WTC11 (cell line): ENCODE measurements at regions not wholly inside any gene's neighbourhood (a gene's known extent, or its start where the extent isn't known, plus 50 kb on each side); places are given as distances from the start of the nearest gene placed in this dataset.

Experiments used
- ATAC-seq: fragments of 200-7000 bp; cut with Tn5 transposase; 2 replicates; pipeline ENCODE4 v1.10.0; 2021; ENCODE audit warnings: mild to moderate bottlenecking, moderate library complexity
- CTCF ChIA-PET: fragments of 300-600 bp; sonication (Branson Sonifier 250); formaldehyde crosslinking; loops from one replicate; lab custom pipeline; 2021; ENCODE audit warnings: antibody characterized with exemption; lab: Charles Lee
- POLR2A ChIA-PET: fragments of 350-600 bp; sonication (Branson Sonifier 250); formaldehyde crosslinking; loops from one replicate; lab custom pipeline; 2021; ENCODE audit warnings: antibody characterized with exemption; lab: Charles Lee
- DNase-seq: peaks from one replicate; pipeline ENCODE4 v3.0.0; 2021; ENCODE audit warnings: low spot score
- H3K27ac Mint-ChIP-seq: 2 replicates; pipeline ENCODE4 v1.8.0; 2021; ENCODE audit warnings: mixed read lengths
- H3K27me3 Mint-ChIP-seq: 2 replicates; pipeline ENCODE4 v1.8.0; 2021; ENCODE audit warnings: low read depth, mild to moderate bottlenecking, moderate library complexity, mixed read lengths
- H3K36me3 Mint-ChIP-seq: 2 replicates; pipeline ENCODE4 v1.8.0; 2021; ENCODE audit warnings: mixed read lengths
- H3K4me1 Mint-ChIP-seq: 2 replicates; pipeline ENCODE4 v1.8.0; 2022; ENCODE audit warnings: mixed read lengths
- H3K4me3 Mint-ChIP-seq: 2 replicates; pipeline ENCODE4 v1.8.0; 2021; ENCODE audit warnings: mild to moderate bottlenecking, moderate library complexity, mixed read lengths
- H3K9me3 Mint-ChIP-seq: 2 replicates; pipeline ENCODE4 v1.8.0; 2021; ENCODE audit warnings: mixed read lengths
- ELF4 ChIP-seq: sonication (generic); formaldehyde crosslinking; IDR thresholded peaks from 2 replicates; pipeline ENCODE4 v1.8.1; 2022; ENCODE audit warnings: low read depth, mild to moderate bottlenecking, moderate library complexity, missing genetic modification reagents
- ESRRA ChIP-seq: sonication (generic); formaldehyde crosslinking; IDR thresholded peaks from 2 replicates; pipeline ENCODE4 v1.8.1; 2022; ENCODE audit warnings: mild to moderate bottlenecking, missing genetic modification reagents, borderline replicate concordance
- ETV6 ChIP-seq: sonication (generic); formaldehyde crosslinking; IDR thresholded peaks from 2 replicates; pipeline ENCODE4 v1.8.1; 2022; ENCODE audit warnings: mild to moderate bottlenecking, missing genetic modification reagents
- FOXJ3 ChIP-seq: sonication (generic); formaldehyde crosslinking; IDR thresholded peaks from 2 replicates; pipeline ENCODE4 v1.9.0; 2021; ENCODE audit warnings: missing genetic modification reagents, mild to moderate bottlenecking, borderline replicate concordance
- JAZF1 ChIP-seq: fragments of 250-450 bp; sonication (Bioruptor Pico); IDR thresholded peaks from 2 replicates; pipeline ENCODE4 v1.9.0; 2021; ENCODE audit warnings: moderate library complexity, mild to moderate bottlenecking, inconsistent platforms
- NFATC4 ChIP-seq: fragments of 250-450 bp; sonication (Bioruptor Pico); IDR thresholded peaks from 2 replicates; pipeline ENCODE4 v1.9.0; 2021; ENCODE audit warnings: mild to moderate bottlenecking
- NR1H2 ChIP-seq: sonication (generic); formaldehyde crosslinking; IDR thresholded peaks from 2 replicates; pipeline ENCODE4 v1.9.0; 2021; ENCODE audit warnings: mild to moderate bottlenecking, moderate library complexity, missing genetic modification reagents
- PRRX2 ChIP-seq: fragments of 250-450 bp; sonication (Bioruptor Pico); IDR thresholded peaks from 2 replicates; pipeline ENCODE4 v1.8.0; 2021; ENCODE audit warnings: mild to moderate bottlenecking
- RORB ChIP-seq: fragments of 250-450 bp; sonication (Bioruptor Pico); IDR thresholded peaks from 2 replicates; pipeline ENCODE4 v1.9.0; 2021; ENCODE audit warnings: mild to moderate bottlenecking
- TEAD4 ChIP-seq: sonication (generic); formaldehyde crosslinking; IDR thresholded peaks from 2 replicates; pipeline ENCODE4 v1.8.0; 2022; ENCODE audit warnings: mild to moderate bottlenecking, missing genetic modification reagents
- ZNF121 ChIP-seq: sonication (generic); formaldehyde crosslinking; IDR thresholded peaks from 2 replicates; pipeline ENCODE4 v1.8.0; 2023; ENCODE audit warnings: missing genetic modification reagents
- ZNF396 ChIP-seq: fragments of 250-450 bp; sonication (Bioruptor Pico); IDR thresholded peaks from 2 replicates; pipeline ENCODE4 v1.8.0; 2021; ENCODE audit warnings: mild to moderate bottlenecking, moderate library complexity, borderline replicate concordance
- TF ChIP-seq, protein P1 (sequence below): sonication (generic); formaldehyde crosslinking; IDR thresholded peaks from 2 replicates; pipeline ENCODE4 v1.8.1; 2023; ENCODE audit warnings: mild to moderate bottlenecking, missing genetic modification reagents, moderate library complexity
- TF ChIP-seq, protein P2 (sequence below): sonication (generic); formaldehyde crosslinking; conservative IDR thresholded peaks from 2 replicates; pipeline ENCODE4 v1.8.1; 2022; ENCODE audit warnings: mild to moderate bottlenecking, missing genetic modification reagents
- TF ChIP-seq, protein P3 (sequence below): sonication (generic); formaldehyde crosslinking; conservative IDR thresholded peaks from 2 replicates; pipeline ENCODE4 v1.8.1; 2023; ENCODE audit warnings: mild to moderate bottlenecking, low read depth, missing genetic modification reagents, moderate library complexity
- TF ChIP-seq, protein P4 (sequence below): sonication (generic); formaldehyde crosslinking; IDR thresholded peaks from 2 replicates; pipeline ENCODE4 v1.8.1; 2022; ENCODE audit warnings: mild to moderate bottlenecking, missing genetic modification reagents, moderate library complexity, borderline replicate concordance
- TF ChIP-seq, protein P5 (sequence below): sonication (generic); formaldehyde crosslinking; IDR thresholded peaks from 2 replicates; pipeline ENCODE4 v1.8.0; 2023; ENCODE audit warnings: missing genetic modification reagents, mild to moderate bottlenecking, borderline replicate concordance
- TF ChIP-seq, protein P6 (sequence below): sonication (generic); formaldehyde crosslinking; IDR thresholded peaks from 2 replicates; pipeline ENCODE4 v1.8.1; 2022; ENCODE audit warnings: missing genetic modification reagents, borderline replicate concordance
- TF ChIP-seq, protein P7 (sequence below): fragments of 250-450 bp; sonication (Bioruptor Pico); IDR thresholded peaks from 2 replicates; pipeline ENCODE4 v1.9.0; 2021; ENCODE audit warnings: mild to moderate bottlenecking, borderline replicate concordance
- TF ChIP-seq, protein P8 (sequence below): sonication (generic); formaldehyde crosslinking; IDR thresholded peaks from 2 replicates; pipeline ENCODE4 v1.8.0; 2023; ENCODE audit warnings: missing genetic modification reagents

DNA sequence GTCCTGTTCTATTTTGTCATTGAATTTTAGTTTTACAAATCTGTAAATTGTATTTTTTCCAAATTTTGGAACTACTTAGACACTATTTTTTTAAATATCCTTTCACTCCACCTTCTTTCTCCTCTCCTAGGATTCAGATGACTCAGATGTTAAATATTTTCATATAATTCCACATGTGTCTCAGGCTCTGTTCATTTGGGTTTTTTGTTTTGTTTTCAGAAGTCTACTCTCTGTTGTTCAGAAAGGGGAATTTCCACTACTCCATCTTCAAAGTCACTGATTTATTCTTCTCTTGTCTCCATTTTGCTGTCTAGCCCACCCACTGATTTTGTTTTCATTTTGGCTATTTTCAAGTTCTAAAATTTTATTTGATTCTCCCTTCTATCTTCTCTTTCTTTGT is 264.0 kb upstream of the SLIT2 start:
- no peak for TF ChIP-seq NR1H2
- no peak for TF ChIP-seq ETV6 (CRISPR knock-in tag)
- TF ChIP-seq, protein P1, sequence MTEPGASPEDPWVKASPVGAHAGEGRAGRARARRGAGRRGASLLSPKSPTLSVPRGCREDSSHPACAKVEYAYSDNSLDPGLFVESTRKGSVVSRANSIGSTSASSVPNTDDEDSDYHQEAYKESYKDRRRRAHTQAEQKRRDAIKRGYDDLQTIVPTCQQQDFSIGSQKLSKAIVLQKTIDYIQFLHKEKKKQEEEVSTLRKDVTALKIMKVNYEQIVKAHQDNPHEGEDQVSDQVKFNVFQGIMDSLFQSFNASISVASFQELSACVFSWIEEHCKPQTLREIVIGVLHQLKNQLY (CRISPR knock-in tag) = no peak
- TF ChIP-seq, protein P2, sequence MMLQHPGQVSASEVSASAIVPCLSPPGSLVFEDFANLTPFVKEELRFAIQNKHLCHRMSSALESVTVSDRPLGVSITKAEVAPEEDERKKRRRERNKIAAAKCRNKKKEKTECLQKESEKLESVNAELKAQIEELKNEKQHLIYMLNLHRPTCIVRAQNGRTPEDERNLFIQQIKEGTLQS (CRISPR knock-in tag) = no peak
- TF ChIP-seq ZNF396 (CRISPR knock-in tag) = no peak
- TF ChIP-seq, protein P3, sequence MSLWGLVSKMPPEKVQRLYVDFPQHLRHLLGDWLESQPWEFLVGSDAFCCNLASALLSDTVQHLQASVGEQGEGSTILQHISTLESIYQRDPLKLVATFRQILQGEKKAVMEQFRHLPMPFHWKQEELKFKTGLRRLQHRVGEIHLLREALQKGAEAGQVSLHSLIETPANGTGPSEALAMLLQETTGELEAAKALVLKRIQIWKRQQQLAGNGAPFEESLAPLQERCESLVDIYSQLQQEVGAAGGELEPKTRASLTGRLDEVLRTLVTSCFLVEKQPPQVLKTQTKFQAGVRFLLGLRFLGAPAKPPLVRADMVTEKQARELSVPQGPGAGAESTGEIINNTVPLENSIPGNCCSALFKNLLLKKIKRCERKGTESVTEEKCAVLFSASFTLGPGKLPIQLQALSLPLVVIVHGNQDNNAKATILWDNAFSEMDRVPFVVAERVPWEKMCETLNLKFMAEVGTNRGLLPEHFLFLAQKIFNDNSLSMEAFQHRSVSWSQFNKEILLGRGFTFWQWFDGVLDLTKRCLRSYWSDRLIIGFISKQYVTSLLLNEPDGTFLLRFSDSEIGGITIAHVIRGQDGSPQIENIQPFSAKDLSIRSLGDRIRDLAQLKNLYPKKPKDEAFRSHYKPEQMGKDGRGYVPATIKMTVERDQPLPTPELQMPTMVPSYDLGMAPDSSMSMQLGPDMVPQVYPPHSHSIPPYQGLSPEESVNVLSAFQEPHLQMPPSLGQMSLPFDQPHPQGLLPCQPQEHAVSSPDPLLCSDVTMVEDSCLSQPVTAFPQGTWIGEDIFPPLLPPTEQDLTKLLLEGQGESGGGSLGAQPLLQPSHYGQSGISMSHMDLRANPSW = no peak
- TF ChIP-seq JAZF1 (CRISPR knock-in tag) = no peak
- no peak for TF ChIP-seq ESRRA (CRISPR knock-in tag)
- TF ChIP-seq, protein P4, sequence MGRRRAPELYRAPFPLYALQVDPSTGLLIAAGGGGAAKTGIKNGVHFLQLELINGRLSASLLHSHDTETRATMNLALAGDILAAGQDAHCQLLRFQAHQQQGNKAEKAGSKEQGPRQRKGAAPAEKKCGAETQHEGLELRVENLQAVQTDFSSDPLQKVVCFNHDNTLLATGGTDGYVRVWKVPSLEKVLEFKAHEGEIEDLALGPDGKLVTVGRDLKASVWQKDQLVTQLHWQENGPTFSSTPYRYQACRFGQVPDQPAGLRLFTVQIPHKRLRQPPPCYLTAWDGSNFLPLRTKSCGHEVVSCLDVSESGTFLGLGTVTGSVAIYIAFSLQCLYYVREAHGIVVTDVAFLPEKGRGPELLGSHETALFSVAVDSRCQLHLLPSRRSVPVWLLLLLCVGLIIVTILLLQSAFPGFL (CRISPR knock-in tag) = no peak
- no peak for TF ChIP-seq NFATC4
- TF ChIP-seq TEAD4 (CRISPR knock-in tag) = no peak
- no peak for TF ChIP-seq PRRX2 (CRISPR knock-in tag)
- TF ChIP-seq ZNF121 (CRISPR knock-in tag) = no peak
- no peak for TF ChIP-seq RORB (CRISPR knock-in tag)
- no peak for TF ChIP-seq FOXJ3
- TF ChIP-seq, protein P5, sequence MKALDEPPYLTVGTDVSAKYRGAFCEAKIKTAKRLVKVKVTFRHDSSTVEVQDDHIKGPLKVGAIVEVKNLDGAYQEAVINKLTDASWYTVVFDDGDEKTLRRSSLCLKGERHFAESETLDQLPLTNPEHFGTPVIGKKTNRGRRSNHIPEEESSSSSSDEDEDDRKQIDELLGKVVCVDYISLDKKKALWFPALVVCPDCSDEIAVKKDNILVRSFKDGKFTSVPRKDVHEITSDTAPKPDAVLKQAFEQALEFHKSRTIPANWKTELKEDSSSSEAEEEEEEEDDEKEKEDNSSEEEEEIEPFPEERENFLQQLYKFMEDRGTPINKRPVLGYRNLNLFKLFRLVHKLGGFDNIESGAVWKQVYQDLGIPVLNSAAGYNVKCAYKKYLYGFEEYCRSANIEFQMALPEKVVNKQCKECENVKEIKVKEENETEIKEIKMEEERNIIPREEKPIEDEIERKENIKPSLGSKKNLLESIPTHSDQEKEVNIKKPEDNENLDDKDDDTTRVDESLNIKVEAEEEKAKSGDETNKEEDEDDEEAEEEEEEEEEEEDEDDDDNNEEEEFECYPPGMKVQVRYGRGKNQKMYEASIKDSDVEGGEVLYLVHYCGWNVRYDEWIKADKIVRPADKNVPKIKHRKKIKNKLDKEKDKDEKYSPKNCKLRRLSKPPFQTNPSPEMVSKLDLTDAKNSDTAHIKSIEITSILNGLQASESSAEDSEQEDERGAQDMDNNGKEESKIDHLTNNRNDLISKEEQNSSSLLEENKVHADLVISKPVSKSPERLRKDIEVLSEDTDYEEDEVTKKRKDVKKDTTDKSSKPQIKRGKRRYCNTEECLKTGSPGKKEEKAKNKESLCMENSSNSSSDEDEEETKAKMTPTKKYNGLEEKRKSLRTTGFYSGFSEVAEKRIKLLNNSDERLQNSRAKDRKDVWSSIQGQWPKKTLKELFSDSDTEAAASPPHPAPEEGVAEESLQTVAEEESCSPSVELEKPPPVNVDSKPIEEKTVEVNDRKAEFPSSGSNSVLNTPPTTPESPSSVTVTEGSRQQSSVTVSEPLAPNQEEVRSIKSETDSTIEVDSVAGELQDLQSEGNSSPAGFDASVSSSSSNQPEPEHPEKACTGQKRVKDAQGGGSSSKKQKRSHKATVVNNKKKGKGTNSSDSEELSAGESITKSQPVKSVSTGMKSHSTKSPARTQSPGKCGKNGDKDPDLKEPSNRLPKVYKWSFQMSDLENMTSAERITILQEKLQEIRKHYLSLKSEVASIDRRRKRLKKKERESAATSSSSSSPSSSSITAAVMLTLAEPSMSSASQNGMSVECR = no peak
- DNase-seq = no peak
- ChIA-PET CTCF (interaction anchor here (0.6 kb wide), 1 partner anchor 261 kb away, joined by 3 read pairs; no protein-coding TSS in a partner anchor), POLR2A (no interaction called here)
- H3K9me3 Mint-ChIP-seq = peaks cover 6% of the 10 kb centered on the region
- no peak overlapping the region for H3K4me3 Mint-ChIP-seq
- no peak for ATAC-seq
- no peaks in the 10 kb centered on the region for H3K27me3 Mint-ChIP-seq
- H3K36me3 Mint-ChIP-seq = no peaks in the 10 kb centered on the region
- no peak overlapping the region for H3K27ac Mint-ChIP-seq
- H3K4me1 Mint-ChIP-seq = no peaks in the 10 kb centered on the region

DNA sequence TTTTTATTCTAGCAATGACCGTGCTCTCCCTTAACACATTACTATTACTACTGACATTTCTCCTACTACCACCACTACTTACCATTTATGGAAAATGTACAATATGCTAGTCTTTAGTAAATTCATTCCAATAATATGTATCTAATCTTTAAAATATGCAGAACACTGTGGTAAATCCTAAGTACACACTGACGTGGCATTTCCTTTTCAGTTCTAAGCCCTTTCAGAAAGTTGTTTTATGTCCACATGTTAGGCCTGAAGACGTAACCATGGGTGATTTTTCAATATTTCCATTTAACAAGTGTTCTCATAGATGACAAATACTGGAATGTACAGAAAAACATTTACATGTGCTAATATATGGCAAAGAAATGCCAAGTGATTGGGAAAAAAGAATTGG is 268.6 kb upstream of the SLIT2 start:
- H3K4me1 Mint-ChIP-seq = no peaks in the 10 kb centered on the region
- TF ChIP-seq ELF4 (CRISPR knock-in tag) (no peak), ETV6 (CRISPR knock-in tag) (no peak)
- TF ChIP-seq, protein P6, sequence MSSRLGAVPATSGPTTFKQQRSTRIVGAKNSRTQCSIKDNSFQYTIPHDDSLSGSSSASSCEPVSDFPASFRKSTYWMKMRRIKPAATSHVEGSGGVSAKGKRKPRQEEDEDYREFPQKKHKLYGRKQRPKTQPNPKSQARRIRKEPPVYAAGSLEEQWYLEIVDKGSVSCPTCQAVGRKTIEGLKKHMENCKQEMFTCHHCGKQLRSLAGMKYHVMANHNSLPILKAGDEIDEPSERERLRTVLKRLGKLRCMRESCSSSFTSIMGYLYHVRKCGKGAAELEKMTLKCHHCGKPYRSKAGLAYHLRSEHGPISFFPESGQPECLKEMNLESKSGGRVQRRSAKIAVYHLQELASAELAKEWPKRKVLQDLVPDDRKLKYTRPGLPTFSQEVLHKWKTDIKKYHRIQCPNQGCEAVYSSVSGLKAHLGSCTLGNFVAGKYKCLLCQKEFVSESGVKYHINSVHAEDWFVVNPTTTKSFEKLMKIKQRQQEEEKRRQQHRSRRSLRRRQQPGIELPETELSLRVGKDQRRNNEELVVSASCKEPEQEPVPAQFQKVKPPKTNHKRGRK = no peak
- TF ChIP-seq, protein P7, sequence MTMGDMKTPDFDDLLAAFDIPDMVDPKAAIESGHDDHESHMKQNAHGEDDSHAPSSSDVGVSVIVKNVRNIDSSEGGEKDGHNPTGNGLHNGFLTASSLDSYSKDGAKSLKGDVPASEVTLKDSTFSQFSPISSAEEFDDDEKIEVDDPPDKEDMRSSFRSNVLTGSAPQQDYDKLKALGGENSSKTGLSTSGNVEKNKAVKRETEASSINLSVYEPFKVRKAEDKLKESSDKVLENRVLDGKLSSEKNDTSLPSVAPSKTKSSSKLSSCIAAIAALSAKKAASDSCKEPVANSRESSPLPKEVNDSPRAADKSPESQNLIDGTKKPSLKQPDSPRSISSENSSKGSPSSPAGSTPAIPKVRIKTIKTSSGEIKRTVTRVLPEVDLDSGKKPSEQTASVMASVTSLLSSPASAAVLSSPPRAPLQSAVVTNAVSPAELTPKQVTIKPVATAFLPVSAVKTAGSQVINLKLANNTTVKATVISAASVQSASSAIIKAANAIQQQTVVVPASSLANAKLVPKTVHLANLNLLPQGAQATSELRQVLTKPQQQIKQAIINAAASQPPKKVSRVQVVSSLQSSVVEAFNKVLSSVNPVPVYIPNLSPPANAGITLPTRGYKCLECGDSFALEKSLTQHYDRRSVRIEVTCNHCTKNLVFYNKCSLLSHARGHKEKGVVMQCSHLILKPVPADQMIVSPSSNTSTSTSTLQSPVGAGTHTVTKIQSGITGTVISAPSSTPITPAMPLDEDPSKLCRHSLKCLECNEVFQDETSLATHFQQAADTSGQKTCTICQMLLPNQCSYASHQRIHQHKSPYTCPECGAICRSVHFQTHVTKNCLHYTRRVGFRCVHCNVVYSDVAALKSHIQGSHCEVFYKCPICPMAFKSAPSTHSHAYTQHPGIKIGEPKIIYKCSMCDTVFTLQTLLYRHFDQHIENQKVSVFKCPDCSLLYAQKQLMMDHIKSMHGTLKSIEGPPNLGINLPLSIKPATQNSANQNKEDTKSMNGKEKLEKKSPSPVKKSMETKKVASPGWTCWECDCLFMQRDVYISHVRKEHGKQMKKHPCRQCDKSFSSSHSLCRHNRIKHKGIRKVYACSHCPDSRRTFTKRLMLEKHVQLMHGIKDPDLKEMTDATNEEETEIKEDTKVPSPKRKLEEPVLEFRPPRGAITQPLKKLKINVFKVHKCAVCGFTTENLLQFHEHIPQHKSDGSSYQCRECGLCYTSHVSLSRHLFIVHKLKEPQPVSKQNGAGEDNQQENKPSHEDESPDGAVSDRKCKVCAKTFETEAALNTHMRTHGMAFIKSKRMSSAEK (CRISPR knock-in tag) = no peak
- TF ChIP-seq, protein P8, sequence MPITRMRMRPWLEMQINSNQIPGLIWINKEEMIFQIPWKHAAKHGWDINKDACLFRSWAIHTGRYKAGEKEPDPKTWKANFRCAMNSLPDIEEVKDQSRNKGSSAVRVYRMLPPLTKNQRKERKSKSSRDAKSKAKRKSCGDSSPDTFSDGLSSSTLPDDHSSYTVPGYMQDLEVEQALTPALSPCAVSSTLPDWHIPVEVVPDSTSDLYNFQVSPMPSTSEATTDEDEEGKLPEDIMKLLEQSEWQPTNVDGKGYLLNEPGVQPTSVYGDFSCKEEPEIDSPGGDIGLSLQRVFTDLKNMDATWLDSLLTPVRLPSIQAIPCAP (CRISPR knock-in tag) = no peak

More for the DNA sequence above, 268.6 kb upstream of the SLIT2 start:
- no peak for ATAC-seq
- POLR2A ChIA-PET = no interaction called here
- Mint-ChIP-seq H3K4me3 (no peak overlapping the region), H3K27ac (no peak overlapping the region), H3K9me3 (peaks cover 26% of the 10 kb centered on the region), H3K27me3 (peaks cover 4% of the 10 kb centered on the region; the same call in 1 of the 2 replicates), H3K36me3 (peaks cover 11% of the 10 kb centered on the region)
- DNase-seq = no peak
- CTCF ChIA-PET = no interaction called here
